ENCODE measurements at regions not wholly inside any gene's neighbourhood (a gene's known extent, or its start where the extent isn't known, plus 50 kb on each side); places are given as distances from the start of the nearest gene placed in this dataset.

GRCh38 chr12:45490232-45490881 lies 239.1 kb upstream of the ARID2 start:
- Histone ChIP-seq H3K36me3 (replicated peaks; ENCODE audit: insufficient read depth, low read length) (no peaks in the 10 kb centered on the region), H3K4me1 (ENCODE audit: low read length) (no peaks in the 10 kb centered on the region), H3K4me3 (ENCODE audit: low read length) (no peak overlapping the region), H3F3A (ENCODE audit: insufficient read depth, low read length) (no peaks in the 10 kb centered on the region), H4K20me1 (ENCODE audit: insufficient read depth, low read length) (no peaks in the 10 kb centered on the region), H3K27ac (ENCODE audit: low read length) (no peak overlapping the region), H3K9ac (ENCODE audit: low read length) (no peak overlapping the region), H3K27me3 (replicated peaks; ENCODE audit: insufficient read depth, low read length) (no peaks in the 10 kb centered on the region), H3K79me2 (ENCODE audit: low read length) (no peaks in the 10 kb centered on the region), H3K4me2 (ENCODE audit: low read depth, low read length) (no peak overlapping the region), H3K9me3 (replicated peaks; ENCODE audit: insufficient read depth, low read length) (no peaks in the 10 kb centered on the region), H2AFZ (ENCODE audit: low read length) (no peak overlapping the region), H3K9me2 (replicated peaks; ENCODE audit: insufficient read depth, low read length) (no peaks in the 10 kb centered on the region)
- TF ChIP-seq EZH2phosphoT487 (IDR thresholded peaks at IDR 0.05; ENCODE audit: low read length) (no peak), CTCF (IDR thresholded peaks at IDR 0.05; ENCODE audit: low read length) (no peak), EZH2 (optimal IDR thresholded peaks at IDR 0.05; ENCODE audit: low read depth, low read length) (no peak)
- DNase-seq: no peak

GRCh38 chr12:45494279-45494678 lies 235.2 kb upstream of the ARID2 start:
- no peak for TF ChIP-seq EZH2 (optimal IDR thresholded peaks at IDR 0.05; ENCODE audit: low read depth, low read length)
- no peak for TF ChIP-seq CTCF (IDR thresholded peaks at IDR 0.05; ENCODE audit: low read length)
- no peak for TF ChIP-seq EZH2phosphoT487 (IDR thresholded peaks at IDR 0.05; ENCODE audit: low read length)
- H3K79me2 ChIP-seq (ENCODE audit: low read length): no peaks in the 10 kb centered on the region
- H3K9me2 ChIP-seq (replicated peaks; ENCODE audit: insufficient read depth, low read length): no peaks in the 10 kb centered on the region
- no peaks in the 10 kb centered on the region for H3K9me3 ChIP-seq (replicated peaks; ENCODE audit: insufficient read depth, low read length)
- no peak for DNase-seq
- H3K4me2 ChIP-seq (ENCODE audit: low read depth, low read length): no peak overlapping the region
- no peaks in the 10 kb centered on the region for H3K36me3 ChIP-seq (replicated peaks; ENCODE audit: insufficient read depth, low read length)
- H3K27me3 ChIP-seq (replicated peaks; ENCODE audit: insufficient read depth, low read length): no peaks in the 10 kb centered on the region
- no peaks in the 10 kb centered on the region for H3F3A ChIP-seq (ENCODE audit: insufficient read depth, low read length)
- H3K4me3 ChIP-seq (ENCODE audit: low read length): no peak overlapping the region
- H2AFZ ChIP-seq (ENCODE audit: low read length): no peak overlapping the region
- H3K4me1 ChIP-seq (ENCODE audit: low read length): no peaks in the 10 kb centered on the region
- H4K20me1 ChIP-seq (ENCODE audit: insufficient read depth, low read length): no peaks in the 10 kb centered on the region
- H3K27ac ChIP-seq (ENCODE audit: low read length): no peak overlapping the region
- H3K9ac ChIP-seq (ENCODE audit: low read length): no peak overlapping the region

- H2AFZ ChIP-seq (ENCODE audit: low read length): no peak overlapping the region
- H3K27ac ChIP-seq (ENCODE audit: low read length): no peak overlapping the region
- no peaks in the 10 kb centered on the region for H3K9me2 ChIP-seq (replicated peaks; ENCODE audit: insufficient read depth, low read length)
- no peaks in the 10 kb centered on the region for H3K4me1 ChIP-seq (ENCODE audit: low read length)
- no peaks in the 10 kb centered on the region for H4K20me1 ChIP-seq (ENCODE audit: insufficient read depth, low read length)
- H3K9ac ChIP-seq (ENCODE audit: low read length): no peak overlapping the region
- H3K36me3 ChIP-seq (replicated peaks; ENCODE audit: insufficient read depth, low read length): no peaks in the 10 kb centered on the region
- TF ChIP-seq CTCF (IDR thresholded peaks at IDR 0.05; ENCODE audit: low read length) (no peak), EZH2phosphoT487 (IDR thresholded peaks at IDR 0.05; ENCODE audit: low read length) (no peak), EZH2 (optimal IDR thresholded peaks at IDR 0.05; ENCODE audit: low read depth, low read length) (no peak)
- H3F3A ChIP-seq (ENCODE audit: insufficient read depth, low read length): no peaks in the 10 kb centered on the region
- no peak for DNase-seq
- H3K9me3 ChIP-seq (replicated peaks; ENCODE audit: insufficient read depth, low read length): no peaks in the 10 kb centered on the region
- H3K79me2 ChIP-seq (ENCODE audit: low read length): no peaks in the 10 kb centered on the region
- H3K4me3 ChIP-seq (ENCODE audit: low read length): no peak overlapping the region
- no peak overlapping the region for H3K4me2 ChIP-seq (ENCODE audit: low read depth, low read length)
- H3K27me3 ChIP-seq (replicated peaks; ENCODE audit: insufficient read depth, low read length): no peaks in the 10 kb centered on the region
Measured at GRCh38 chr12:45498645-45499044, 230.9 kb upstream of the ARID2 start.

Measured in MM.1S (cell line).